Lower leg skin (tissue), 3 donors: ENCODE measurements at regions not wholly inside any gene's neighbourhood (a gene's known extent, or its start where the extent isn't known, plus 50 kb on each side); places are given as distances from the start of the nearest gene placed in this dataset.
"Not testable (repeated sequence)": the region's sequence is repeated elsewhere in the genome, so short reads cannot be mapped to it uniquely, and the experiment has no call there.

Source experiments
- POLR2A ChIP-seq, 2 donors: fragments of 450-650 bp; IDR thresholded peaks; one replicate each; pipeline ENCODE4 v1.6.1; 2016 to 2017; ENCODE audit warnings: antibody characterized with exemption in 2 of 2, mild to moderate bottlenecking in 1 of 2, moderate library complexity in 1 of 2
- TF ChIP-seq, protein P1 (sequence below), 3 donors: fragments of 450-650 bp; IDR thresholded peaks; one replicate each; pipeline ENCODE4 v1.5.1; 2016; ENCODE audit warnings: antibody characterized with exemption in 3 of 3, mild to moderate bottlenecking in 3 of 3, moderate library complexity in 2 of 3

DNA sequence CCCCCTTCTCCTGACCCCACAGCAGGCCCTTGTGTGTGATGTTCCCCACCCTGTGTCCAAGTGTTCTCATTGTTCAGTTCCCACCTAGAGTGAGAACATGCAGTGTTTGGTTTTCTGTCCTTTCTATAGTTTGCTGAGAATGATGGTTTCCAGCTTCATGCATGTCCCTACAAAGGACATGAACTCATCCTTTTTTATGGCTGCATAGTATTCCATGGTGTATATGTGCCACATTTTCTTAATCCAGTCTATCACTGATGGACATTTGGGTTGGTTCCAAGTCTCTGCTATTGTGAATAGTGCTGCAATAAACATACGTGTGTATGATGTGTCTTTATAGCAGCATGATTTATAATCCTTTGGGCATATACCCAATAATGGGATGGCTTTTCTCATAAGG is 234.2 kb downstream of the NR2F1-AS1 start:
- TF ChIP-seq POLR2A (IDR thresholded peaks at IDR 0.05): not testable (repeated sequence)
- TF ChIP-seq, protein P1, sequence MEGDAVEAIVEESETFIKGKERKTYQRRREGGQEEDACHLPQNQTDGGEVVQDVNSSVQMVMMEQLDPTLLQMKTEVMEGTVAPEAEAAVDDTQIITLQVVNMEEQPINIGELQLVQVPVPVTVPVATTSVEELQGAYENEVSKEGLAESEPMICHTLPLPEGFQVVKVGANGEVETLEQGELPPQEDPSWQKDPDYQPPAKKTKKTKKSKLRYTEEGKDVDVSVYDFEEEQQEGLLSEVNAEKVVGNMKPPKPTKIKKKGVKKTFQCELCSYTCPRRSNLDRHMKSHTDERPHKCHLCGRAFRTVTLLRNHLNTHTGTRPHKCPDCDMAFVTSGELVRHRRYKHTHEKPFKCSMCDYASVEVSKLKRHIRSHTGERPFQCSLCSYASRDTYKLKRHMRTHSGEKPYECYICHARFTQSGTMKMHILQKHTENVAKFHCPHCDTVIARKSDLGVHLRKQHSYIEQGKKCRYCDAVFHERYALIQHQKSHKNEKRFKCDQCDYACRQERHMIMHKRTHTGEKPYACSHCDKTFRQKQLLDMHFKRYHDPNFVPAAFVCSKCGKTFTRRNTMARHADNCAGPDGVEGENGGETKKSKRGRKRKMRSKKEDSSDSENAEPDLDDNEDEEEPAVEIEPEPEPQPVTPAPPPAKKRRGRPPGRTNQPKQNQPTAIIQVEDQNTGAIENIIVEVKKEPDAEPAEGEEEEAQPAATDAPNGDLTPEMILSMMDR (IDR thresholded peaks at IDR 0.05): not testable (repeated sequence)
